ENCODE measurements at regions not wholly inside any gene's neighbourhood (a gene's known extent, or its start where the extent isn't known, plus 50 kb on each side); places are given as distances from the start of the nearest gene placed in this dataset.

- no peak overlapping the region for H2BK20ac ChIP-seq (ENCODE audit: low read length)
- 90% methylated on average over 3 of the region's 3 CpGs; no CpG with 5 or more reads in 1 of the 2 experiments for WGBS, 2 experiments (ENCODE audit: extremely low coverage in 1 of 2, insufficient coverage in 1 of 2, insufficient read length in 1 of 2, insufficient replicate concordance in 2 of 2, low coverage in 1 of 2, low lambda C conversion rate in 2 of 2, missing lambda C conversion rate in 1 of 2)
- H4K91ac ChIP-seq (replicated peaks; ENCODE audit: insufficient read length, low read length): no peak overlapping the region
- H2BK5ac ChIP-seq (ENCODE audit: low read depth, low read length): no peak overlapping the region
- H3K23ac ChIP-seq (ENCODE audit: insufficient read length): no peak overlapping the region
- no peak overlapping the region for H2AK5ac ChIP-seq (ENCODE audit: low read depth, low read length)
- no peak overlapping the region for H2AFZ ChIP-seq (ENCODE audit: low read length)
- no peaks in the 10 kb centered on the region for H3K36me3 ChIP-seq (ENCODE audit: control insufficient read depth in 2 of 4, insufficient read depth in 4 of 4, low read length in 3 of 4)
- H3K4me1 ChIP-seq (replicated peaks in 1 of 4; ENCODE audit: control insufficient read depth in 3 of 4, insufficient read depth in 4 of 4, low read length in 3 of 4): peaks cover 0 to 2% (median 0%) of the 10 kb centered on the region in 4 experiments; a peak in 2 of 7 replicates
- no peak overlapping the region for H3K14ac ChIP-seq (ENCODE audit: insufficient read length)
- CTCF ChIA-PET (ENCODE audit: partially characterized antibody): no interaction called here
- H2BK120ac ChIP-seq (replicated peaks; ENCODE audit: low read depth, low read length): no peak overlapping the region
- H3K23me2 ChIP-seq (ENCODE audit: low read depth, low read length): no peaks in the 10 kb centered on the region
- no peaks in the 10 kb centered on the region for H3K79me2 ChIP-seq (ENCODE audit: control insufficient read depth in 1 of 2, insufficient read depth in 2 of 2, low read length in 2 of 2)
- H3K56ac ChIP-seq (replicated peaks; ENCODE audit: insufficient read length, low read depth, low read length): no peak overlapping the region
- no peak overlapping the region for H3K4ac ChIP-seq (replicated peaks; ENCODE audit: insufficient read length, low read depth, low read length)
- POLR2A ChIA-PET (ENCODE audit: partially characterized antibody): no interaction called here
- DNase-seq (ENCODE audit: low read depth in 1 of 2, low spot score in 2 of 2) (no peak), FAIRE-seq (no peak)
- no peak overlapping the region for H4K5ac ChIP-seq (ENCODE audit: insufficient read length, low read depth, low read length)
- H3K9me3 ChIP-seq (ENCODE audit: insufficient read depth in 2 of 2, low read depth in 1 of 2, low read length in 1 of 2): no peaks in the 10 kb centered on the region
- no peaks in the 10 kb centered on the region for H4K20me1 ChIP-seq (replicated peaks in 1 of 2; ENCODE audit: control insufficient read depth in 1 of 2, insufficient read depth in 2 of 2, low read length in 2 of 2)
- H3K27ac ChIP-seq (ENCODE audit: low read depth, low read length): no peak overlapping the region
- H4K8ac ChIP-seq (ENCODE audit: extremely low read depth, insufficient read depth, low read length): no peak overlapping the region
- H3K79me1 ChIP-seq (ENCODE audit: low read depth, low read length): no peaks in the 10 kb centered on the region
- H3K18ac ChIP-seq (ENCODE audit: extremely low read depth, low read length): no peak overlapping the region
- no peaks in the 10 kb centered on the region for H3K27me3 ChIP-seq (replicated peaks in 1 of 4; ENCODE audit: control insufficient read depth in 3 of 4, extremely low read depth in 1 of 4, insufficient read depth in 3 of 4, low read length in 3 of 4)
- H2BK15ac ChIP-seq (ENCODE audit: low read length): no peak overlapping the region
- H3K9ac ChIP-seq (replicated peaks in 1 of 4; ENCODE audit: extremely low read depth in 1 of 4, low read depth in 3 of 4, low read length in 3 of 4): no peak overlapping the region
- no peak overlapping the region for H3K4me2 ChIP-seq (ENCODE audit: insufficient read depth in 1 of 2, low read depth in 2 of 2, low read length in 2 of 2)
- no peak overlapping the region for H3K4me3 ChIP-seq (ENCODE audit: extremely low read depth in 1 of 4, insufficient read depth in 2 of 4, low read depth in 3 of 4, low read length in 4 of 4)
- no peak overlapping the region for H2BK12ac ChIP-seq (ENCODE audit: low read depth, low read length)
- TF ChIP-seq CEBPB (IDR thresholded peaks at IDR 0.05; ENCODE audit: low read depth, low read length) (no peak), EP300 (IDR thresholded peaks at IDR 0.05; ENCODE audit: borderline replicate concordance in 1 of 2, low read depth in 2 of 2, low read length in 2 of 2) (no peak), KDM1A (IDR thresholded peaks at IDR 0.05; ENCODE audit: borderline replicate concordance, low read length) (no peak), MAFK (IDR thresholded peaks at IDR 0.05; ENCODE audit: low read depth, low read length) (no peak), HDAC2 (IDR thresholded peaks at IDR 0.05; ENCODE audit: borderline replicate concordance in 1 of 2, low read depth in 2 of 2, low read length in 2 of 2) (no peak), RFX5 (IDR thresholded peaks at IDR 0.05; ENCODE audit: borderline replicate concordance, low read depth, low read length) (no peak), RAD21 (IDR thresholded peaks at IDR 0.05 in 1 of 2, conservative IDR thresholded peaks at IDR 0.05 in 1 of 2; ENCODE audit: low read depth in 2 of 2, low read length in 2 of 2) (no peak), SP1 (IDR thresholded peaks at IDR 0.05; ENCODE audit: low read depth, low read length) (no peak), TBP (IDR thresholded peaks at IDR 0.05; ENCODE audit: low read depth, low read length) (no peak), GABPA (IDR thresholded peaks at IDR 0.05; ENCODE audit: borderline replicate concordance, insufficient read depth, low read length) (no peak), SIN3A (conservative IDR thresholded peaks at IDR 0.05 in 1 of 2, IDR thresholded peaks at IDR 0.05 in 1 of 2; ENCODE audit: low read depth in 1 of 2, low read length in 2 of 2) (no peak), POU5F1 (IDR thresholded peaks at IDR 0.05; ENCODE audit: low read depth, low read length) (no peak), BACH1 (IDR thresholded peaks at IDR 0.05; ENCODE audit: low read length) (no peak), SAP30 (IDR thresholded peaks at IDR 0.05; ENCODE audit: insufficient read depth, insufficient replicate concordance, low read length) (no peak), SRF (IDR thresholded peaks at IDR 0.05; ENCODE audit: low read depth, low read length) (no peak)
Observed at GRCh38 chr7:53756946-53757345, 721.5 kb downstream of the POM121L12 start.

Data from H1 (cell line).